ENCODE measurements at regions not wholly inside any gene's neighbourhood (a gene's known extent, or its start where the extent isn't known, plus 50 kb on each side); places are given as distances from the start of the nearest gene placed in this dataset.
"Not testable (repeated sequence)": the region's sequence is repeated elsewhere in the genome, so short reads cannot be mapped to it uniquely, and the experiment has no call there.

GRCh38 chr21:35568643-35569042 is 491.7 kb downstream of the SETD4 start:
- no peak for DNase-seq (ENCODE audit: low read depth)

- DNase-seq (ENCODE audit: low read depth), result no peak
These were observed 493.5 kb downstream of the SETD4 start for GRCh38 chr21:35566874-35567273.

GRCh38 chr21:35565204-35565611 is 495.1 kb downstream of the SETD4 start:
- no peak for DNase-seq (ENCODE audit: low read depth)

GRCh38 chr21:35563885-35564451 is 496.4 kb downstream of the SETD4 start:
- no peak for DNase-seq (ENCODE audit: low read depth)

- no peak for DNase-seq (ENCODE audit: low read depth)
These were observed 497.4 kb downstream of the SETD4 start for GRCh38 chr21:35562876-35563275.

- DNase-seq (ENCODE audit: low read depth), result no peak
These were observed 499.2 kb downstream of the SETD4 start for GRCh38 chr21:35561116-35561515.

GRCh38 chr21:35559829-35560225 is 500.5 kb downstream of the SETD4 start:
- DNase-seq (ENCODE audit: low read depth), result no peak

- no peak for DNase-seq (ENCODE audit: low read depth)
These were observed 501.0 kb downstream of the SETD4 start for GRCh38 chr21:35559128-35559828.

GRCh38 chr21:35556536-35556935 is 503.8 kb downstream of the SETD4 start:
- no peak for DNase-seq (ENCODE audit: low read depth)

GRCh38 chr21:35552483-35552882 is 503.4 kb upstream of the RUNX1 start:
- DNase-seq (ENCODE audit: low read depth), result not testable (repeated sequence)

GRCh38 chr21:35548904-35549615 is 500.0 kb upstream of the RUNX1 start:
- DNase-seq (ENCODE audit: low read depth), result no peak

- no peak for DNase-seq (ENCODE audit: low read depth)
These were observed 499.1 kb upstream of the RUNX1 start for GRCh38 chr21:35547946-35548774.

GRCh38 chr21:35543746-35544145 is 494.6 kb upstream of the RUNX1 start:
- DNase-seq (ENCODE audit: low read depth), result no peak

GRCh38 chr21:35540950-35541638 is 492.0 kb upstream of the RUNX1 start:
- no peak for DNase-seq (ENCODE audit: low read depth)

GRCh38 chr21:35538386-35538785 is 489.3 kb upstream of the RUNX1 start:
- no peak for DNase-seq (ENCODE audit: low read depth)

GRCh38 chr21:35537604-35538003 is 488.5 kb upstream of the RUNX1 start:
- no peak for DNase-seq (ENCODE audit: low read depth)

- no peak for DNase-seq (ENCODE audit: low read depth)
These were observed 484.8 kb upstream of the RUNX1 start for GRCh38 chr21:35533893-35534292.

GRCh38 chr21:35530766-35531165 is 481.7 kb upstream of the RUNX1 start:
- no peak for DNase-seq (ENCODE audit: low read depth)

- DNase-seq (ENCODE audit: low read depth), result no peak
These were observed 480.2 kb upstream of the RUNX1 start for GRCh38 chr21:35529171-35529863.

GRCh38 chr21:35528116-35529042 is 479.3 kb upstream of the RUNX1 start:
- no peak for DNase-seq (ENCODE audit: low read depth)
